ENCODE measurements at regions not wholly inside any gene's neighbourhood (a gene's known extent, or its start where the extent isn't known, plus 50 kb on each side); places are given as distances from the start of the nearest gene placed in this dataset.

- TF ChIP-seq CTCF (IDR thresholded peaks at IDR 0.05; ENCODE audit: insufficient read depth, low read depth, low read length) (no peak), EZH2 (IDR thresholded peaks at IDR 0.05; ENCODE audit: insufficient read depth, low read length) (no peak)
These were observed 207.1 kb upstream of the KCTD3 start for GRCh38 chr1:215360031-215360430.

Data from astrocyte (in vitro differentiated cells and primary cell).